ENCODE measurements at regions not wholly inside any gene's neighbourhood (a gene's known extent, or its start where the extent isn't known, plus 50 kb on each side); places are given as distances from the start of the nearest gene placed in this dataset.

DNA sequence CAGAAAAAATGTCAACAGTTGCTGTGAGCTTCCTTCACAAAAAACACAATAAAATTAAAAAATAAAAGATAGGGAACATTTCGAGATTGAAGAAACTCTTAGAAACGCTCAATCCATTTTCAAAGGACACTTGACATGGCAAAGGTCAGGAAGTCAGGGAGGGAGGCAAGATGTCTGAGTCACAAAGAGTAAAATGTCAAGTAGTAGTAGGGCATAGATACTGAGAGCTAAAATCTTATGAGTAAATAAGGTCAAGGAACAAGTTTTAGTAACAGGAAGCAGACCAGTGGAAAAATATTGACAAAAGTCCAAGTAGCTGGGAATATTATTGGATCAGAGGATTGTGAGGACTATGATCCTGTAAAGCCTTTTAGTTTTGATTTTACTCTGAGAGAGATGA lies 495.6 kb downstream of the TMX3 start:
- TF ChIP-seq, protein P1, sequence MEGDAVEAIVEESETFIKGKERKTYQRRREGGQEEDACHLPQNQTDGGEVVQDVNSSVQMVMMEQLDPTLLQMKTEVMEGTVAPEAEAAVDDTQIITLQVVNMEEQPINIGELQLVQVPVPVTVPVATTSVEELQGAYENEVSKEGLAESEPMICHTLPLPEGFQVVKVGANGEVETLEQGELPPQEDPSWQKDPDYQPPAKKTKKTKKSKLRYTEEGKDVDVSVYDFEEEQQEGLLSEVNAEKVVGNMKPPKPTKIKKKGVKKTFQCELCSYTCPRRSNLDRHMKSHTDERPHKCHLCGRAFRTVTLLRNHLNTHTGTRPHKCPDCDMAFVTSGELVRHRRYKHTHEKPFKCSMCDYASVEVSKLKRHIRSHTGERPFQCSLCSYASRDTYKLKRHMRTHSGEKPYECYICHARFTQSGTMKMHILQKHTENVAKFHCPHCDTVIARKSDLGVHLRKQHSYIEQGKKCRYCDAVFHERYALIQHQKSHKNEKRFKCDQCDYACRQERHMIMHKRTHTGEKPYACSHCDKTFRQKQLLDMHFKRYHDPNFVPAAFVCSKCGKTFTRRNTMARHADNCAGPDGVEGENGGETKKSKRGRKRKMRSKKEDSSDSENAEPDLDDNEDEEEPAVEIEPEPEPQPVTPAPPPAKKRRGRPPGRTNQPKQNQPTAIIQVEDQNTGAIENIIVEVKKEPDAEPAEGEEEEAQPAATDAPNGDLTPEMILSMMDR (IDR thresholded peaks at IDR 0.05; ENCODE audit: low read depth, low read length): no peak
- no peak for TF ChIP-seq POLR2A (IDR thresholded peaks at IDR 0.05; ENCODE audit: extremely low read depth, insufficient read length)
- TF ChIP-seq, protein P2, sequence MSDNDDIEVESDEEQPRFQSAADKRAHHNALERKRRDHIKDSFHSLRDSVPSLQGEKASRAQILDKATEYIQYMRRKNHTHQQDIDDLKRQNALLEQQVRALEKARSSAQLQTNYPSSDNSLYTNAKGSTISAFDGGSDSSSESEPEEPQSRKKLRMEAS (IDR thresholded peaks at IDR 0.05; ENCODE audit: low read depth, low read length): no peak
- TF ChIP-seq MYC (IDR thresholded peaks at IDR 0.05; ENCODE audit: low read depth, low read length): no peak
- DNase-seq (ENCODE audit: low read depth): no peak
- no peak overlapping the region for H3K4me3 ChIP-seq (ENCODE audit: low read depth, low read length)

DNA sequence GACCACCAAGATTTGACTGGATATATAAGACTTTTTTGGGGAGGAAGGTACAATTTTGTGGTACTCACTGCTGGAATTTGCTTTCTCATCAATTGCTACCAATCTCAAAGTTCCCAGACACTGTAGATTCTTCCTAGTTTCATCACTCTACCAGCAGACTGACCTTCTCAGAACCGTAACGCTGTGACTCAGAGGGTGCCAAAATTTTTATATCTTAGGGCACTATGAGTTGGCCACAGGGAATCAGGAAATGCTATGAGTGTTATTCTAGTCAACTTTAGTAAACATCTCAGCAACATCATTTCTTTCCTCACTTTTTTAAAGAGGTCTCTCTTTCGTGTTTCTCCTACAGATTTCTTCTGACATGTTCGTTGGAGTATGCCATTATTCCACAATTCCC lies 499.0 kb downstream of the TMX3 start:
- DNase-seq (ENCODE audit: low read depth): no peak

GRCh38 chr18:68186039-68186438 lies 528.9 kb downstream of the TMX3 start:
- TF ChIP-seq, protein P2 (IDR thresholded peaks at IDR 0.05; ENCODE audit: low read depth, low read length): no peak
- TF ChIP-seq, protein P1 (IDR thresholded peaks at IDR 0.05; ENCODE audit: low read depth, low read length): no peak
- TF ChIP-seq POLR2A (IDR thresholded peaks at IDR 0.05; ENCODE audit: extremely low read depth, insufficient read length): no peak
- no peak for TF ChIP-seq MYC (IDR thresholded peaks at IDR 0.05; ENCODE audit: low read depth, low read length)

More for the DNA sequence above, 499.0 kb downstream of the TMX3 start:
- H3K4me3 ChIP-seq (ENCODE audit: low read depth, low read length): no peak overlapping the region
- TF ChIP-seq, protein P2 (IDR thresholded peaks at IDR 0.05; ENCODE audit: low read depth, low read length): no peak
- TF ChIP-seq, protein P1 (IDR thresholded peaks at IDR 0.05; ENCODE audit: low read depth, low read length): no peak
- TF ChIP-seq MYC (IDR thresholded peaks at IDR 0.05; ENCODE audit: low read depth, low read length) (no peak), POLR2A (IDR thresholded peaks at IDR 0.05; ENCODE audit: extremely low read depth, insufficient read length) (no peak)

DNA sequence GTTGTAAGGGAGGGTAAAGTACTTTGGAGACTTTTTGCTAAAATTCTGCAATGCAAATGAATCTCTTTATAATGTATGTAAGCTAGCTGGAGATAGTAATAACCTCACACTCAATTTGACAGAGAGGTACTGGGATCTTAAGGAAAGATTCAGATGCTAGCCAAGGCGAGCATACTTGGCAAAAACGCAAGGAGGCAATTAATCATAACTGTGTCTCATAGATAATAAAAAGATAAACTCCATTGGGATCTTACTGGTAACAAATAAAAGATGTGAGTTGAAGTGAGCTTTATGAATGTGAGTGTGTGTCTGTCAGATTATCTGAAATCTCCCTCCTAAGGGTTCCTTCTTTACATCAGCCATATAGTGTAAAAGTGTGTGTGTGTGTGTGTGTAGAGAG lies 533.0 kb downstream of the TMX3 start:
- no peak overlapping the region for H3K4me3 ChIP-seq (ENCODE audit: low read depth, low read length)
- TF ChIP-seq, protein P2 (IDR thresholded peaks at IDR 0.05; ENCODE audit: low read depth, low read length): no peak
- TF ChIP-seq MYC (IDR thresholded peaks at IDR 0.05; ENCODE audit: low read depth, low read length) (no peak), POLR2A (IDR thresholded peaks at IDR 0.05; ENCODE audit: extremely low read depth, insufficient read length) (no peak)
- TF ChIP-seq, protein P1 (IDR thresholded peaks at IDR 0.05; ENCODE audit: low read depth, low read length): no peak
- no peak for DNase-seq (ENCODE audit: low read depth)

More at GRCh38 chr18:68186039-68186438, 528.9 kb downstream of the TMX3 start:
- DNase-seq (ENCODE audit: low read depth): no peak
- H3K4me3 ChIP-seq (ENCODE audit: low read depth, low read length): no peak overlapping the region

DNA sequence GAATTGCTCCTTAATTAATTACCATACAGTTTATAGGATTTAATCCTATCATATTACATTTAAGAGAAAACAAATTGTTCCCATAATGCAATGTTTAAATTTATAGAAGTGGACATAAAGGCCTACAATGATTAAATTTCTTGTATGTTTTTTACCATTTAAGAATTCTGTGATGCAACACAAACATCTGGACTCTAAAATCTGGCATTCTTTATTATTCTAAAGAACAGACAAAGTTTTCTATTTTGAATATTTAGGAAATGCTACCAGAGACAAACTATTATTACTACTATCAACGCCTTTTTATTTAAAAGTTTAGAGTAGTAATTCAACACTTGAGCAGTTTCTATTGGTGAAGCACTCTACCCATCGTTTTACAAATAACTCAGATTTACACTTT lies 535.1 kb downstream of the TMX3 start:
- no peak for DNase-seq (ENCODE audit: low read depth)
- no peak overlapping the region for H3K4me3 ChIP-seq (ENCODE audit: low read depth, low read length)
- TF ChIP-seq POLR2A (IDR thresholded peaks at IDR 0.05; ENCODE audit: extremely low read depth, insufficient read length): no peak
- no peak for TF ChIP-seq MYC (IDR thresholded peaks at IDR 0.05; ENCODE audit: low read depth, low read length)
- TF ChIP-seq, protein P1 (IDR thresholded peaks at IDR 0.05; ENCODE audit: low read depth, low read length): no peak
- TF ChIP-seq, protein P2 (IDR thresholded peaks at IDR 0.05; ENCODE audit: low read depth, low read length): no peak
